Mucosa of stomach (tissue), 1 donor: ENCODE measurements at regions not wholly inside any gene's neighbourhood (a gene's known extent, or its start where the extent isn't known, plus 50 kb on each side); places are given as distances from the start of the nearest gene placed in this dataset.

Experiments used
- H3K27me3 ChIP-seq: one replicate; pipeline ENCODE4 v1.7.0; 2013; ENCODE audit warnings: mild to moderate bottlenecking, low read length; ENCODE audit not compliant: control insufficient read depth, insufficient read depth
- H3K36me3 ChIP-seq: one replicate; pipeline ENCODE4 v1.7.0; 2013; ENCODE audit warnings: low read length; ENCODE audit not compliant: control insufficient read depth, insufficient read depth
- H3K4me1 ChIP-seq: one replicate; pipeline ENCODE4 v1.7.0; 2013; ENCODE audit warnings: mild to moderate bottlenecking, low read length; ENCODE audit not compliant: control insufficient read depth, insufficient read depth
- H3K4me3 ChIP-seq: one replicate; pipeline ENCODE4 v1.7.0; 2013; ENCODE audit warnings: low read length
- H3K9ac ChIP-seq: one replicate; pipeline ENCODE4 v1.7.0; 2013; ENCODE audit warnings: mild to moderate bottlenecking, low read length, moderate library complexity
- H3K9me3 ChIP-seq: one replicate; pipeline ENCODE4 v1.7.0; 2013; ENCODE audit warnings: mild to moderate bottlenecking, low read length, moderate library complexity; ENCODE audit not compliant: control insufficient read depth
- donor health status: Pancreatic carcinoma.

DNA sequence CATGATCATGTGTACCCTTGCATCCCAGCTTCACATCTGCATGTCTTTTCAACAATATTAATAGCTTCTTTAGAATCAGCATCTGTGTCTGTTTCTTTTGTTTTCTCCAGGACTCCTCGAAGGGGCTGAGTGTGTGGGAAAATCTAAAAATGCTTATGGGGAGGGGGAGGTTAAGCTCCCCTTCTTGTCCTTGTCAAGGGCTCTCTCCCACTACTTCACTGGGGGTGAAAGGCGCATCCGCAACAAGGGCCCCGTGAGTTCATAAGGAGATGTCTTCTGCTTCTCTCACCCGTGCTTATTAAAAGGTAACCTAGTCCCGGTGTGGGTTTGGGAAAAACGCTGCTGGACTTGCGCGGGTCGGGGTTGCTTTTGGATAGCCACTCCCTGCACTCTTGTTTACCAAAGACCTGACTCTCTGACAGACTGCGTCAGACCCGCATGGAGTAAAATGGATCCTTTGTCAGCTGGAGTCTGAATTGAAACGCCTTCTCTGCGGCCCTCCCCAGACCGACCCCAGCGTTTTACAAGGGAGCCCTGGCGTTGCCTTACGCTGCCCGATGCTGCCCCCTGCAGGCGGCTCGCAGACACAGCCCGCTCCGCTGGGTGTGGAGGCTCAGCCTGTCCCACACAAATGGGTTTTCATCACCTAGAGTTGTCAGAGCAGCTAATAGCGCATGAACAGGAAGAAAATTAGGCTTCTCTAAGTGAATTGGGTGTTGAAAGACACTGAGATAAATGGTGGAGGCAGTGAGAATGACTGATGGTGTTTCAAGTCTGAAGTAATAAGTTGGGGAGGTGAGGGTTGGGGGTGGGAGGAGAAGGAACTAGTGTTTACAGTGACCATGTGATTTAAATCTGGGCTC lies 53.8 kb downstream of the IER5 start:
- H3K9ac ChIP-seq = no peak overlapping the region
- H3K9me3 ChIP-seq = no peaks in the 10 kb centered on the region
- H3K27me3 ChIP-seq = no peaks in the 10 kb centered on the region
- no peaks in the 10 kb centered on the region for H3K36me3 ChIP-seq
- H3K4me3 ChIP-seq = no peak overlapping the region
- peaks cover 15% of the 10 kb centered on the region for H3K4me1 ChIP-seq

DNA sequence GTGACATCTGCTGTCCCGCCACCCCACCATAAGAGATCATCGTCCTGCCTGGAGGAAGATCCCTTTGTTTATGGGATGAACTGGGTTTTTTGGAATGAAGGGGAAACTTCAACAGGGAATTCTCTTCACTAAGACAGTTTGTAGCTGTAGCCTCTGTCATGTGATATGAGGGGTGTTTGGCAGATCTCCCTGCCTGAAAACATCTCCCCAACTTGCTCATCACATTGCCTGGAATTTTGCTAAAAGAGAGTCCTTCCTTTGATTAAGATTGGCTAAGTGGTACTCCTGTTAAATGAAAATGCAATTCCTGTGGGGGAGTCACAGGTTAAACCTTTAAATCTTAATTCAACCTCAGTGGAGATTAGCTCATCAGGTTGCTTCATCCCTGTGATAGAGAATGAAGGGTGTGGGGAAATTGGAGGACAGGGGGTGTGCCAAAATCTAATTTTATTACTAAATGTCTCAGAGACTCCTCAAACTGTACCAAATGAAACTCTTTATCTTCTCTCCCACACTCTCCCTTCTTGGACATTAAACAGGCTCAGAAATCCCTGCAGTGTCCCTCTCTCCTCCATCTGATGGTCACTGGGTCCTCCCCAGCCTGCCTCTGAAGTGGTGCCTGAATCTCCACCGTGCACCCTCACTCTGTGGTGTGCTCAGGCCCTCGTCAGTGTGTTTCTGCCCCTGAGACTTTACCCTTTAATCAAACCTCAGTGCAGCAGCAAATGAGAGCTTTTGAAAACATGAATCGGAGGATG lies 54.8 kb downstream of the IER5 start:
- Histone ChIP-seq H3K27me3 (no peaks in the 10 kb centered on the region), H3K36me3 (no peaks in the 10 kb centered on the region), H3K4me1 (peaks cover 15% of the 10 kb centered on the region), H3K4me3 (no peak overlapping the region), H3K9me3 (no peaks in the 10 kb centered on the region), H3K9ac (no peak overlapping the region)

DNA sequence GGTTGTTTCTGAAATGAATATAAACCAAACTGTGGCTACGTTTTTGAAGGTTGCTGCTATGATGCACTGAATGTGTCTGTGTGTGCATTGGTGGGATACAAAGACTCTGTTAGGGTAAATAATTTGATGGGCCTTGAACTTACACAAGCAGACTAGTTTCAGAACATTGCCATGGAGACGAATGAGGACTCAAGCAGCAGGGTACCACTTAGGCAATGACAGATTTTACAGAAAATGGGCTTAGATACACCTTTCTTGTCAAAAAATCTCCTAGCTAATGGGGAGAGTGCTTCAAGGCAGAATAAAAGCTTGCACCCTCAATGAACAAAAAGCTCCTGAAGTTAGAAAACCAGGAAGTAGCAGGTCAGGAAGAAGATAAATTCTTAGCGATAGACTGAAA lies 55.7 kb downstream of the IER5 start:
- Histone ChIP-seq H3K9ac (no peak overlapping the region), H3K4me1 (peaks cover 25% of the 10 kb centered on the region)

DNA sequence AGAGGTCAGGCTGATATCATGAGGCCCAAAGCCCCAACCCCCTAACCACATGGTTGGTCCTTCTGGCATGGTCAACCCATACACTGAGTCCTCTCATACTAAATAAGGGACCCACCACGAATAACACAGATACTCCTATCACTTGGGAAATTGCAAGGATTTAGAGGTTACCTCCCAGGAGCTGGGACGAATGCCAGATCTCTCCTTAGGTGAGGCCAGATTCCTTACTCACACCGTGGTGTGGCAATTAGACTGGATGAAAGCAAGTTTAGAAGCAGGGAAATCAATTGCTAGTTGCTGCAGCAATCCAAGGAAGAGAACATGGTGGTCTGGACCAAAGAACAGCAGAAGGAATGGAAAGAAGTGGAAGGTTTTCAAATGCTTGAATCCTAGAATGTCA lies 60.1 kb downstream of the IER5 start:
- Histone ChIP-seq H3K27me3 (no peaks in the 10 kb centered on the region), H3K36me3 (no peaks in the 10 kb centered on the region), H3K4me1 (peaks cover 37% of the 10 kb centered on the region), H3K9me3 (no peaks in the 10 kb centered on the region), H3K9ac (no peak overlapping the region), H3K4me3 (no peak overlapping the region)

More for the DNA sequence above, 55.7 kb downstream of the IER5 start:
- Histone ChIP-seq H3K36me3 (no peaks in the 10 kb centered on the region), H3K9me3 (no peaks in the 10 kb centered on the region), H3K4me3 (no peak overlapping the region), H3K27me3 (no peaks in the 10 kb centered on the region)

DNA sequence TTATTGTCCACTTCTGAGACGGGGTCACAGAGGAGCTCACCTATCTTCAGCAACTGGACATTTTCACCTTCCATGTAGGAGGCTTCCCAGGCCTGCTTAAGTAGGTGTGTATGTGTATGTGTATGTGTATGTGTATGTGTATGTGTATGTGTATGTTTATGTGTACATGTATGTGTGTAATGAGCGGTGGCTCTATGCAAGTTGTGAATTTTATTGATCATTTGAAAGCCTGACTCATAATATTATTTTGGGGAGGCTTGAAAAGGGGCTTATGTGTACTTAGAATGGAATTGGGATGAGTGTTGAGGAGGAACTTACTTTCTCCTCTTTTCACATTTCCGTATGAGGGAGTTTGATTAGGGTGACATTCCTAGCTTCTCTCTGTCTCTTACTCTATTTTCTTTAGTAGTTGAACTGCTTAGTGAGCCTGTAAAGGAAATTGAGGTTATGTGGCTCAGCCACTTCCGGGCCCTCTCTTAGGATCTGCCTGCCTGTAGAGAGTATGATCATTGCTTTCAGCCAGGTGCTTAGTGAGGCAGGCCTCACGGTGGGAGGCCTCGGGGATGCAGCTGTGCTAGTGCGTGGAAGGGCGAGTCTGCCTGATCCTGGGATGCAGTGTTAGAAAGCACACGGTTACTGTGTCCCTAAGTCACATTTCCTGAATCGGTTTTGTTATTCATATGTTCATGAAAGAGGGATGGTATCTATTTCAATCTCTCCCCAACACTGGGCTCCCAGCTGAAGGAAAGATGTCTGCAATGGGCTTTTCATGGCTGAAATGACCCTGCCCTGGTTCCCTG lies 61.0 kb downstream of the IER5 start:
- H3K27me3 ChIP-seq = no peaks in the 10 kb centered on the region
- no peak overlapping the region for H3K4me3 ChIP-seq
- no peak overlapping the region for H3K9ac ChIP-seq
- H3K4me1 ChIP-seq = peaks cover 37% of the 10 kb centered on the region
- H3K36me3 ChIP-seq = no peaks in the 10 kb centered on the region
- H3K9me3 ChIP-seq = no peaks in the 10 kb centered on the region

DNA sequence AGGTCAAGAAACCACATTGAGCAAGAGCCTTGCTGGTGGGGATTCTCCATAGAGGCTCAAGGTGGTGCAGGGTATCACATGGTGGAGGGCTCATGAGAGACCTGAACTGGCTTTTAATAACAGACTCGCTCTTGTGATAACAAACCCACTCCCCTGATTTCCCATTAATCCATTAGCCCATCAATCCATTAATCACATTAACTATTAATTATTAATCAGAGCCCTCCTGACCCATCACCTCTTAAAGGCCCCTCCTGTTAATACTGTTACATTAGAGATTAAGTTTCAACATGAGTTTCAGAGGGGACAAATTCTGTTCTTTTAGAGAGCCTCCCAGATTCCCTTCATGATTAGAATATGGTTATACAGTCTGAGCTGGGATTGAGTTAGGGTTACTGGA lies 61.8 kb downstream of the IER5 start:
- Histone ChIP-seq H3K9ac (no peak overlapping the region), H3K4me3 (no peak overlapping the region), H3K27me3 (no peaks in the 10 kb centered on the region), H3K9me3 (no peaks in the 10 kb centered on the region), H3K36me3 (no peaks in the 10 kb centered on the region), H3K4me1 (peaks cover 37% of the 10 kb centered on the region)

DNA sequence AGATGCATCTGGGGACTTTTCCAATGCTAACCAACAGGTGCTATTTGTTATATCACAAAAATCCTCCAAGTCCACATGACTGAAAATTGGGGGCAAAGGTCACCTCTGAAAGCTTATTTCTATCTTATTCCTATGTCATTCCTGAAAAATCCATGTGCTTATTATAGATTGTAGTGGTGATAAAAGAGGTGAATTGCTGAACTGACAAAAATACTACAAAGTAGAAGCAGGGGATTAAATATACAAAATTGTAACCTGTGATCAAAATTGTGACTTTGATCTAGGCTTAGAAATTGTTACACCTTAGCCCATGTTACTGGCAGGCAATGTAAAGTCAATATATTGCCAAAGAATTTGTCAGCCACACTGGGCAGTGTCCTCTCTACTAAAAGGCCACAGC lies 62.3 kb downstream of the IER5 start:
- Histone ChIP-seq H3K4me1 (peaks cover 37% of the 10 kb centered on the region), H3K9ac (no peak overlapping the region), H3K9me3 (no peaks in the 10 kb centered on the region), H3K27me3 (no peaks in the 10 kb centered on the region), H3K36me3 (no peaks in the 10 kb centered on the region), H3K4me3 (no peak overlapping the region)

DNA sequence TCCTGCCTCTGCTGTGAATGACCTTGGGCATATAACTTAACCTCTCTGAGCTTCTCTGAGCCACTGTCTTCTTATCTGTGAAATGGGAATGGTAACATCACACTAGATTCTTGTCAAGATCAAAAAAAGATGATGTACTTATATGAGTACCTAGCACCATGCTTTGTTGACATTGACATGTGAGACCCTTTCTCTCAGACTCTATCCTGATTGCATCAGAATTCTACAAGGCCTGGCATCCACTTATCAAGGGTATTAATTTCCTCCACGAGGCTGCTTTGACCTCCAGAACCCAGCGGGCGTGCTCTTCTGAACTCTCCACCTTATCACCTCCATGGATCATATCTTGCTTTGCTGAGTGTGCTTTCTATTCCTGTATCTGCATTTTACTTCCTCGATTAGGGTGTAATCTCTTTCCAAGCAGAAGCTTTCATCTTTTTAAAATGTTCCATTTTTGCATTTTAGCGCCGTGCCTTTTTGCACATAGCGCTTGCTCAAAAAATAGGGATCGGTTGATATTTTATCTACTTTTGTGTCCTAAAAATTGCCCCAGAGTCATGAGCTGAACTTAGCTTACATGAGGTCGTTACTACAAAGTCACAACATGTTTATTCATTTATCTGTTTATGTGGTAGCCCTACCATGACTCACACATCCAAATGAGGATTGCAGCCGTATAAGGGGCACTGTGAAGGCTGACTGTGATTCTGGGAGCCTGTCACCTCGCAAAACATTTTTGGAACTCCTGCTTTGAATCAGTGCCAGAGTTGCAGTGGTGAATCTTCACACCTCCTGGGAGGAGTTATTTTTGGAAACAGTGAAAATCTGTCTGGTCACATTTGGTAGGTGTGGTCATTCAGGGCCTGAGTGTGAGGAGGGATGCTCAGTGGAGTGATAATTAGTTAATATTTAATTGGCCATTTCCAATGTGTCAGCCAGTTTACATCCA lies 63.2 kb downstream of the IER5 start:
- no peaks in the 10 kb centered on the region for H3K9me3 ChIP-seq
- no peaks in the 10 kb centered on the region for H3K27me3 ChIP-seq
- H3K9ac ChIP-seq = peak overlapping the region; percentile 30
- no peaks in the 10 kb centered on the region for H3K36me3 ChIP-seq
- peaks cover 37% of the 10 kb centered on the region for H3K4me1 ChIP-seq
- H3K4me3 ChIP-seq = no peak overlapping the region

DNA sequence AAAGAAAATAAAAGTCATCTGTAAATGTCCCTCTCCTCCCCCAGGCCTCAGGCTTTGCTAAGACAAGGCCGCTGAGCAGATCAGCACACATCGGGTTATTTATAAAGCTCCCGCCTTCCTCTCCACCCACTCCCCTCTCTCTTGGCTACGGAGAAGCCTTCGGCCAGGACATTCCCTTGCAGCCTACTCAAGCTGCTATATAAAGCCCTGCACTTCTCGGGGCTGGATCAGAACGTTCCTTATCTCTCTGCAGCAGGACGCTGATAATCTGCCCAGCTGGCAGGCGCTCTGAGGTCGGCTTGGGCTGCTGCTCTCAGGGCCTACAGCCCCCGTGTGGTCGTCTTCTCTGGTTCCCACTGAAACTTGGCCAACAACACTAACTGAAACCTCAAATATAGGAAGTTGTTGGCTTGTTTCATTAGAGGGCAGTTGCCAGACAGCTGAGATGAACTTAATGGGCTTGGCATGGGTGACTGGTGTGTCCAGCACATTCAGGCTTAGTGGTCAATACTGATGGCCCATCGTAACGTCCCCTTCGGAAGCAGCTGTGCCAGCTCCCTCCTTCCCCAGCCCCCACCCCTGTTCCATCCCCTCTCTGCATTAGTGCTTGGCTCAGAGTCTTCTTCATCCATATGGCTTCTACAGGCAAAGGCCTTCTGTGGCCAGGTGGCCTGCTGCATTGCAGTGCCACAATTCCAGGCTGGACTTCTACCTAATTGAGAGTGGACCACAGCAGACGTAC lies 64.6 kb downstream of the IER5 start:
- H3K4me3 ChIP-seq = no peak overlapping the region
- no peaks in the 10 kb centered on the region for H3K27me3 ChIP-seq
- no peaks in the 10 kb centered on the region for H3K9me3 ChIP-seq
- H3K36me3 ChIP-seq = no peaks in the 10 kb centered on the region
- no peak overlapping the region for H3K9ac ChIP-seq
- peaks cover 37% of the 10 kb centered on the region for H3K4me1 ChIP-seq

DNA sequence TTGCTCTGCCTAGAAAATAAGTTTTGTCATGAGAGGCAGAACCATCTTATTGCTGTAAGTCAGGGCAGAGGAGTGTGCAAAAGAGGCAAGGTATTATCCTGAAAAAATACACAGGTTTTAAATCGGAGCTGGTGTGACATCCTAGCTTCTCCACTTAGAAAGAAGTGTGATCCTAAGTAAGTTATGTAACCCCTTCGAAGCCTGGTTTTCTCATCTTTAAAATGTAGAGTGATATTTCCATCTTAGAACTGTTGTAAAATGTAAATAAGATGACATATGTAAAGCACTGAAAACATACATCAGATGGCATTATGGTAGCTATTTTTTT lies 65.1 kb downstream of the IER5 start:
- Histone ChIP-seq H3K9ac (no peak overlapping the region), H3K4me1 (peaks cover 34% of the 10 kb centered on the region), H3K9me3 (no peaks in the 10 kb centered on the region), H3K27me3 (no peaks in the 10 kb centered on the region), H3K36me3 (no peaks in the 10 kb centered on the region), H3K4me3 (no peak overlapping the region)

DNA sequence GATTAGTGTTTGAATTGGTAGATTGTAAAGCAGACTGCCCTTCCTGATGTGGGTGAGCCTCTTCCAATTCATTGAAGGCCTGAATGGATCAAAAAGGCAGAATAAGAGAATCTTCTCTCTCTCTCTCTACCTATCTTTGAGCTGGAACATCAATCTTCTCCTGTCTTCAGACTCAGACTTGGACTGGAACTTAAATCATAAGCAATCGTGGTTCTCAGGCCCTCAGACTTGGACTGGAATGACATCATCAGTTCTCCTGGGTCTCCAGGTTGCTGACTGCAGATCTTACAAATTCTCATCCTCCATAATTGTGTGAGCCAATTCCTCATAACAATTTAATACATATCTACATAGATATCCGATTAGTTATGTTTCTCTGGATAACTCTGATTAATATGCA lies 66.8 kb downstream of the IER5 start:
- Histone ChIP-seq H3K9ac (no peak overlapping the region), H3K27me3 (no peaks in the 10 kb centered on the region), H3K4me3 (no peak overlapping the region), H3K36me3 (no peaks in the 10 kb centered on the region), H3K9me3 (no peaks in the 10 kb centered on the region), H3K4me1 (peaks cover 41% of the 10 kb centered on the region)
